ENCODE measurements at regions not wholly inside any gene's neighbourhood (a gene's known extent, or its start where the extent isn't known, plus 50 kb on each side); places are given as distances from the start of the nearest gene placed in this dataset.

- TF ChIP-seq, protein P1, sequence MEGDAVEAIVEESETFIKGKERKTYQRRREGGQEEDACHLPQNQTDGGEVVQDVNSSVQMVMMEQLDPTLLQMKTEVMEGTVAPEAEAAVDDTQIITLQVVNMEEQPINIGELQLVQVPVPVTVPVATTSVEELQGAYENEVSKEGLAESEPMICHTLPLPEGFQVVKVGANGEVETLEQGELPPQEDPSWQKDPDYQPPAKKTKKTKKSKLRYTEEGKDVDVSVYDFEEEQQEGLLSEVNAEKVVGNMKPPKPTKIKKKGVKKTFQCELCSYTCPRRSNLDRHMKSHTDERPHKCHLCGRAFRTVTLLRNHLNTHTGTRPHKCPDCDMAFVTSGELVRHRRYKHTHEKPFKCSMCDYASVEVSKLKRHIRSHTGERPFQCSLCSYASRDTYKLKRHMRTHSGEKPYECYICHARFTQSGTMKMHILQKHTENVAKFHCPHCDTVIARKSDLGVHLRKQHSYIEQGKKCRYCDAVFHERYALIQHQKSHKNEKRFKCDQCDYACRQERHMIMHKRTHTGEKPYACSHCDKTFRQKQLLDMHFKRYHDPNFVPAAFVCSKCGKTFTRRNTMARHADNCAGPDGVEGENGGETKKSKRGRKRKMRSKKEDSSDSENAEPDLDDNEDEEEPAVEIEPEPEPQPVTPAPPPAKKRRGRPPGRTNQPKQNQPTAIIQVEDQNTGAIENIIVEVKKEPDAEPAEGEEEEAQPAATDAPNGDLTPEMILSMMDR (IDR thresholded peaks at IDR 0.05): no peak
- TF ChIP-seq POLR2AphosphoS5 (IDR thresholded peaks at IDR 0.05): no peak
Observed at GRCh38 chr6:126181173-126181741, 158.7 kb upstream of the CENPW start.
